ENCODE measurements at regions not wholly inside any gene's neighbourhood (a gene's known extent, or its start where the extent isn't known, plus 50 kb on each side); places are given as distances from the start of the nearest gene placed in this dataset.

DNA sequence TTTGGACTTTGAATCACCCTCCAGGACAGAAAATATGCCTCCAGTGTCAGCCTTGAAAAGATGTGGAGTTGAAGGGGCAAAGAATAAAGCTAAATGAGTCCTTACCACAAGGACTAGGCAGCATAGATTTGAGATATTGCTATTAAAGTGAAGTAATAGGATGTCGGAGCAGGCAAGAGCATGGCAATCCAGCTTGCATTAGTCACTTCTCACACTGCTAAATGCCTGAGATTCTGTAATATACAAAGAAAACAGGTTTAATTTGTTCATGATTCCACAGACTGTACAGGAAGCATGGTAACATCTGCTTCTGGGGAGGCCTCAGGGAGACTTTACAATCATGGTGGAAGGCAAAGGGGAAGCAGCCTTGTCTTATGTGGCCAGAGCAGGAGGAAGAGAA is 109.8 kb upstream of the PCDH7 start:
- Mint-ChIP-seq H3K4me1 (ENCODE audit: low read depth) (no peaks in the 10 kb centered on the region), H3K9me3 (ENCODE audit: insufficient read depth) (peaks cover 13% of the 10 kb centered on the region), H3K4me3 (no peak overlapping the region), H3K27me3 (ENCODE audit: low read depth) (no peaks in the 10 kb centered on the region), H3K27ac (no peak overlapping the region), H3K36me3 (ENCODE audit: low read depth) (no peaks in the 10 kb centered on the region)
- ChIA-PET CTCF (no interaction called here), POLR2A (no interaction called here)
- DNase-seq (no peak), ATAC-seq (no peak)

DNA sequence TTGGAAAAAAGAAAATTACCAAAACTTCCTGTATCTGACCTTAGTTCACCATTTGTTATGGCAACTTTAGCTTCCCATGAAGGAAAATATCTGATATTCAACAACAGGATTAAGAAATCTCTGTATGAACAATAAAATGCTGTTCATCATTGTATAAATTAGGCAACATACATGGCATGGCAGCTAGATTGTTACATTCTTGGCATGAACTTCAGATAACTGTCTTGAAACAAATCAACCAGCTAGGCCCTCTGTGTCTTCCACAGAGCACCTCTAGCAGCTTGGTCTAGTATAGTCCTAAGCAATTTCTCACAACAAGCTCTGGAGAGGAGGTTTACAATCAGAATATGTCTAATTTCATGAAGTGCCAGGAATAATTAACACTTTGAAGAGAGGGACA is 105.4 kb upstream of the PCDH7 start:
- Mint-ChIP-seq H3K36me3 (ENCODE audit: low read depth) (no peaks in the 10 kb centered on the region), H3K27me3 (ENCODE audit: low read depth) (no peaks in the 10 kb centered on the region), H3K4me1 (ENCODE audit: low read depth) (no peaks in the 10 kb centered on the region), H3K9me3 (ENCODE audit: insufficient read depth) (peaks cover 5% of the 10 kb centered on the region), H3K4me3 (no peak overlapping the region), H3K27ac (no peak overlapping the region)
- POLR2A ChIA-PET: no interaction called here
- ATAC-seq: no peak
- CTCF ChIA-PET: no interaction called here
- no peak for DNase-seq

DNA sequence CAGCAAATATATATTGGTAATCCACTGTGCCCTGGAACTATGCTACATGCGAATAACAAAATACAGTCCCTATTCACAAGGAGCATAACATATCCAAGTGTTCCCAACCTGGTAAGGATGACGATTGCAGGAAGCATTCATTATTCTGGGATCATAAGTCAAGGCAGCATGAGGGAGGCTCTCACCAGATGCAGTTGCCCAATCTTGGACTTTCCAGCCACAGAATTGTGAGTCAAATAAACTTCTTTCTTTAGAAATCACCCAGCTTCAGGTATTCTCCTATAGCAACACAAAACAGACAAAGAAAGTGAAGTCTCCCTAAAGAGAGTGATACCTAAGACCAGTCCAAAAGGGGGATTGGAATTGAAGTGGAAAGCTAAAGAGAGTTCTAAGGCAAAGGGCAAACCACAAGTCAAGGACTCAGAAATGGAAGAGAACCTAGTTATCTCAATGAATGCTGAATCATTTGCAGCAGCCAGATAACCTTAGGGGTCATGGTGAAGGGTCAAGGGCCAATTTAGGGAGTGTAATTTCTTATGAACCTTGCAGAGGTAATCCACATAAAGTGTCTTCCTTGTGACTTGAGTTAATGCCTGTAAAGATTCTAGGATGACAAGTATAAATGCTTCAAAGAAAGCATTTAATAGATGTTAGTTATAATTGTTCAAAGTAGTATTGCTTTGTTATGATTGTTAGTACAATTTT is 103.1 kb upstream of the PCDH7 start:
- no peaks in the 10 kb centered on the region for H3K27me3 Mint-ChIP-seq (ENCODE audit: low read depth)
- ChIA-PET POLR2A (no interaction called here), CTCF (no interaction called here)
- peaks cover 5% of the 10 kb centered on the region for H3K9me3 Mint-ChIP-seq (ENCODE audit: insufficient read depth)
- no peak for DNase-seq
- no peaks in the 10 kb centered on the region for H3K4me1 Mint-ChIP-seq (ENCODE audit: low read depth)
- no peak overlapping the region for H3K27ac Mint-ChIP-seq
- H3K36me3 Mint-ChIP-seq (ENCODE audit: low read depth): no peaks in the 10 kb centered on the region
- ATAC-seq: no peak
- no peak overlapping the region for H3K4me3 Mint-ChIP-seq

DNA sequence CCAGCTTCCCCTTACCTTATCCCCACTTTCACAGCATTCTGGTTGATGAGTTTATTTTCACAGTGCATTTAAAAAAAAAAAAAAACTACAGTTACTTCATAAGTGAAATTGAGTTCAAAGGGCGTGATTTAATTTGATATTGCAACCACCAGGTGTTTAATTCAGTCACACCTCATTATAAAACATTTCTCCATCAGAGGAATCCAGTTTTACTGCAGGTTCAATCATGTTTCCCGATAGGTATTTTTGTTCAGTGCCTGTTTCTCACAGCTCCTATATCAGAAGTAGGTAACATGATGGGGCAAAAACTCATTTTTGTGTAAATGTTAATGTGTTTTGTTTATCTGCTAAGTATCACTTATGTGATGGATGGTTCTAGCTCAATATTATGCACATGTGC is 102.3 kb upstream of the PCDH7 start:
- no peaks in the 10 kb centered on the region for H3K36me3 Mint-ChIP-seq (ENCODE audit: low read depth)
- DNase-seq: no peak
- H3K9me3 Mint-ChIP-seq (ENCODE audit: insufficient read depth): peaks cover 5% of the 10 kb centered on the region
- H3K27me3 Mint-ChIP-seq (ENCODE audit: low read depth): no peaks in the 10 kb centered on the region
- ATAC-seq: no peak
- H3K4me3 Mint-ChIP-seq: no peak overlapping the region
- ChIA-PET POLR2A (no interaction called here), CTCF (no interaction called here)
- no peak overlapping the region for H3K27ac Mint-ChIP-seq
- no peaks in the 10 kb centered on the region for H3K4me1 Mint-ChIP-seq (ENCODE audit: low read depth)

DNA sequence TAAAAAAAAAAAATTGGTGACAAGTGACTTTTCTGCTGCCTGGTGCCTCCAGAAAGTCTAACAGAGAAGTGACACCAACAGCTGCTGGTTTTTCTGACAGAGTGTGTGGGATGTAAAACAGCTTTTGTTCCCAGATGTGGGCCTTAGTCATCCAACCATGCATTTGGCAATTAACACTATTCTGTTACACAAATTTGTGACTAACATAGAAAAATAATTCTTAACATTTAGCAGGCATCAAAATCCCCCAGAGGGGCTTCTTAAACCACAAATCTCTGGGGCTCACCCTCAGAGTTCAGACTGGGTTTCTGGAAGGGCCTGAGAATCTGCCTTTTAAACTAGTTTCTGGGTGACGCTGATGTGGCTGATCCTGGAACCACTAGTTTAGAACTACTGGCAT is 100.5 kb upstream of the PCDH7 start:
- DNase-seq (no peak), ATAC-seq (no peak)
- no peaks in the 10 kb centered on the region for H3K36me3 Mint-ChIP-seq (ENCODE audit: low read depth)
- H3K4me1 Mint-ChIP-seq (ENCODE audit: low read depth): no peaks in the 10 kb centered on the region
- H3K27ac Mint-ChIP-seq: no peak overlapping the region
- POLR2A ChIA-PET: no interaction called here
- H3K9me3 Mint-ChIP-seq (ENCODE audit: insufficient read depth): no peaks in the 10 kb centered on the region
- H3K4me3 Mint-ChIP-seq: no peak overlapping the region
- no peaks in the 10 kb centered on the region for H3K27me3 Mint-ChIP-seq (ENCODE audit: low read depth)
- CTCF ChIA-PET: no interaction called here

DNA sequence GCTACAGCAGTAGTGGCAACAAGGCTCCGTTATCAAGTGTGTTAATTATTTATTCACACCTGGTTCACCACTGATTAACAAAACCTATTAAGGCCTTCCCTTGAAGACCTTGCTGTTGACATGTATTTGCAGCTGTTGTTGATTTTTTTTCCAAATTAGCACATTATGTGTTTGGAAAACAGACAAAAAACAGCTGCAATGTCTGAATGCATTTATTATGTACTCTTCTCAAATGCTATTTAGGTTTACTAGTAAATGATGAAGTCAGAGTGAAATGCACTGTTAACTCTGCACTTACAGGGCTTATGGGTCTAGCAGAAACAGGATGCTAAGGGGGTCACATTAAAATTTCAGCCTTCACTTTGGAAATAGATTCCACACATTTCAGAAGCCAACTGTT is 99.5 kb upstream of the PCDH7 start:
- ATAC-seq (no peak), DNase-seq (no peak)
- Mint-ChIP-seq H3K27ac (no peak overlapping the region), H3K27me3 (ENCODE audit: low read depth) (no peaks in the 10 kb centered on the region), H3K36me3 (ENCODE audit: low read depth) (no peaks in the 10 kb centered on the region), H3K4me3 (no peak overlapping the region), H3K4me1 (ENCODE audit: low read depth) (no peaks in the 10 kb centered on the region), H3K9me3 (ENCODE audit: insufficient read depth) (no peaks in the 10 kb centered on the region)
- ChIA-PET CTCF (no interaction called here), POLR2A (no interaction called here)

DNA sequence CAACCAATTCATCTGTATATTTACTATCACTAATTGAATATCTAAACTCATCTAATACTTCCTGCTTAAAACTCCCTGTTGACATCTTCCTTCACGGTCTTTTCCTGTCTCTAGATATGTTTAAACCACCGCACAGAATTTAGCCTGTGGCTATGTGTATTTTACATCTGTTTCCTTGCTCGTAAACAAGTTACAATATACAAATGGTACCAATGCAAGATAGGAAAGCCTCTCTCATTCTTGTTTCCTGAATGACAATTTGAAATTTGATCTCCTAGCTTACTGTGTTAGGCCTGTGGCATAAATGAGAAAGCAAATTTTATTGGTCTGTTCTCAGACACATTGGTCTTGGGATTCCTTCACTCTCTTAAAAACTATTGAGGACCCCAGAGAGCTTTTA is 89.7 kb upstream of the PCDH7 start:
- Mint-ChIP-seq H3K27me3 (ENCODE audit: low read depth) (no peaks in the 10 kb centered on the region), H3K4me1 (ENCODE audit: low read depth) (no peaks in the 10 kb centered on the region), H3K36me3 (ENCODE audit: low read depth) (no peaks in the 10 kb centered on the region), H3K4me3 (no peak overlapping the region), H3K27ac (no peak overlapping the region), H3K9me3 (ENCODE audit: insufficient read depth) (peaks cover 5% of the 10 kb centered on the region)
- ChIA-PET CTCF (no interaction called here), POLR2A (no interaction called here)
- ATAC-seq (no peak), DNase-seq (no peak)

DNA sequence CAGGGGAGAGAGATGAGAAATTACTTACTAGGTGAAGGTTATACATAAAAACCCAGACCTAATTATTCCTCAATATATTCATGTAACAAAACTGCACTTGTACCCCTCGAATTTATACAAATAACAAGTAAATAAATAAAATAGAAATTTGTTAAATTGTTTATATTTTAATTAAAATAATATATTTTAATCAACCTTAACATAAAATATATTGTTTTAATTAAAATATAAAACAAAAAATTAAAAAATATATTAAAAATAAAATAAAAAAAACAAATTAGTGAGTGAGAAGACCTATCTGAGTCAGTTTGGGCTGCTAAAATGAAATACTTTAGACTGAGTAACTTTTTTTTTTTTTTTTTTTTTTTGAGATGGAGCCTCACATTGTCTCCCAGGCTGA is 87.4 kb upstream of the PCDH7 start:
- Mint-ChIP-seq H3K4me3 (no peak overlapping the region), H3K36me3 (ENCODE audit: low read depth) (no peaks in the 10 kb centered on the region), H3K9me3 (ENCODE audit: insufficient read depth) (peaks cover 5% of the 10 kb centered on the region), H3K27me3 (ENCODE audit: low read depth) (no peaks in the 10 kb centered on the region), H3K27ac (no peak overlapping the region), H3K4me1 (ENCODE audit: low read depth) (no peaks in the 10 kb centered on the region)
- POLR2A ChIA-PET: no interaction called here
- CTCF ChIA-PET: no interaction called here
- ATAC-seq (no peak), DNase-seq (no peak)

DNA sequence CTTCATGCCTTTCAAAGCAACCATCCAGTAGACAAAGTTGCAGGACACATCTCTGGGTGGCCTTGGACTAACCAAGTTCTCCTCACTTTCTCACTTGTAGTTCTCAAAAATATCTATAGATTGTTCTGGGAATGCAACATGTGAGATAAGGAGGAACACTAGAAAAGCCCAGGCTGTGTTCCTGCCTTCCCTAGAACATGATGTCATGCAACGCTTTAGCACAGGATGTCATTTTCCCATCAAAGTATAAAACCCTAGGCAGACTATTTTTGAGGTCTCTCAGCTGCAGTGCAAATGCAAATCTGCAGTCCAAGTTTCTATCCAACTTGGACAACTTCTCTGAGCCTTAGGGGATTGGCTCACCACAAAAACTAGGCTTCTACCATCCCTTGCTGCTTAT is 78.8 kb upstream of the PCDH7 start:
- no peaks in the 10 kb centered on the region for H3K36me3 Mint-ChIP-seq (ENCODE audit: low read depth)
- no peak overlapping the region for H3K27ac Mint-ChIP-seq
- no peaks in the 10 kb centered on the region for H3K4me1 Mint-ChIP-seq (ENCODE audit: low read depth)
- no peak for DNase-seq
- no peaks in the 10 kb centered on the region for H3K27me3 Mint-ChIP-seq (ENCODE audit: low read depth)
- ATAC-seq: no peak
- ChIA-PET CTCF (no interaction called here), POLR2A (no interaction called here)
- peaks cover 7% of the 10 kb centered on the region for H3K9me3 Mint-ChIP-seq (ENCODE audit: insufficient read depth)
- no peak overlapping the region for H3K4me3 Mint-ChIP-seq

DNA sequence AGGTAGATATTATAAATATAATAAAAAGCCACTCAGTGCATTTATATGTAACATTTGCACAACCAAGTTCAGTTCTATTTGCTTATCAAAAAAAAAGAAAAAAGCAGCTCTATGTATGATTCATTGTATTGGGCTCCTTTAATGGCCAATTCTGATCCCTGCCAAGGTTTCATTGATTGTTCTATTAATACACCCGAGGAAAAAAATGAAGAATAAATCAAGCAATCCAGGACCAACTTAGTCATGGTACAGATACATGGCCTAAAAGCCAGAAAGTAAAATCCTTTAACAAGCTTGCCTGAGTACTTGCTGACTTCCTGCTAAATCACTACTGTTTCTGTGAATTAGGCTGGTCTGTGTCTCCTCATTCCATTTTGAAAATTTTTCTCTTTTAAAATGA is 77.6 kb upstream of the PCDH7 start:
- CTCF ChIA-PET: no interaction called here
- POLR2A ChIA-PET: no interaction called here
- DNase-seq (no peak), ATAC-seq (no peak)
- no peaks in the 10 kb centered on the region for H3K27me3 Mint-ChIP-seq (ENCODE audit: low read depth)
- no peak overlapping the region for H3K27ac Mint-ChIP-seq
- no peak overlapping the region for H3K4me3 Mint-ChIP-seq
- no peaks in the 10 kb centered on the region for H3K36me3 Mint-ChIP-seq (ENCODE audit: low read depth)
- H3K9me3 Mint-ChIP-seq (ENCODE audit: insufficient read depth): peaks cover 7% of the 10 kb centered on the region
- H3K4me1 Mint-ChIP-seq (ENCODE audit: low read depth): no peaks in the 10 kb centered on the region

DNA sequence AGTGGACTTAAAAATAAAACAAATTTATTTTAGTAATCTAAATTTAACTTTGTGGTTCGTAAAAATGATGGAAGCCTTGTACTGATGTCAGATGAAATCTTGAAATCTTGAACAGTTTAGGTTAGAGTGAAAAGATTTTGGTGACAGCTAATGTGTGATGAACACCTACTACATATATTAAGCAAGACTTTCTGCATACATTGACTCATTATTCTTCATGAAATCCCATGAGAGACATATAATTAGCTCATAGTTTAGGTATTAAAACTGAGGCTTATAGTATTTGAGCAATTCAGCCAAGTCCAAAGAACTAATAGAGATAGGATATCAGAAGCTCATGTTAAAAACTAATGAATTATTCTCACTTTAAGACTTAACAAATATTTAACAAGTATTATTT is 66.9 kb upstream of the PCDH7 start:
- H3K9me3 Mint-ChIP-seq (ENCODE audit: insufficient read depth): no peaks in the 10 kb centered on the region
- no peaks in the 10 kb centered on the region for H3K4me1 Mint-ChIP-seq (ENCODE audit: low read depth)
- ChIA-PET POLR2A (no interaction called here), CTCF (no interaction called here)
- H3K36me3 Mint-ChIP-seq (ENCODE audit: low read depth): no peaks in the 10 kb centered on the region
- H3K4me3 Mint-ChIP-seq: no peak overlapping the region
- no peaks in the 10 kb centered on the region for H3K27me3 Mint-ChIP-seq (ENCODE audit: low read depth)
- DNase-seq: no peak
- no peak for ATAC-seq
- H3K27ac Mint-ChIP-seq: no peak overlapping the region

DNA sequence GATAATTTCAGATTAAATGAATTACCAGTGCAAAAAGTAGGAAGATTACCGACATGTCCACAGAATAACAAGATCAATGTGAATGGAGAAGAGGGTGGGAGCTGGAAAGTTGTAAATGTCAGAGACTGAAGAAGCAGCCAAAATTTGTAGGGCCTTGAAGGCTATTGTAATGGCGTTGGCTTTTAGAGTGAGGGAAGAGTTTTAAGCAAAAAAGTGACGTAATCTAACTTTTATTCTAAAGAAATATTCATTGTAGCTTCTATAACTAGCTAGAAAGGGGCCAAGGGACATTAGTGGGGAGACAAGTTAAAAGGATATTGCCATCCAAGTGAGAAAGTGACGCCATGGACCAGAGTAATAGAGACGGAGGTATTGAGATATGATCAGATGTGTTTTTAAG is 63.3 kb upstream of the PCDH7 start:
- H3K36me3 Mint-ChIP-seq (ENCODE audit: low read depth): no peaks in the 10 kb centered on the region
- ChIA-PET POLR2A (no interaction called here), CTCF (interaction anchor here (0.7 kb wide), 1 partner anchor 71 kb away, joined by 4 read pairs; no protein-coding TSS in a partner anchor)
- H3K9me3 Mint-ChIP-seq (ENCODE audit: insufficient read depth): peaks cover 3% of the 10 kb centered on the region
- ATAC-seq: no peak
- H3K27ac Mint-ChIP-seq: no peak overlapping the region
- no peaks in the 10 kb centered on the region for H3K4me1 Mint-ChIP-seq (ENCODE audit: low read depth)
- H3K4me3 Mint-ChIP-seq: no peak overlapping the region
- H3K27me3 Mint-ChIP-seq (ENCODE audit: low read depth): no peaks in the 10 kb centered on the region
- no peak for DNase-seq

DNA sequence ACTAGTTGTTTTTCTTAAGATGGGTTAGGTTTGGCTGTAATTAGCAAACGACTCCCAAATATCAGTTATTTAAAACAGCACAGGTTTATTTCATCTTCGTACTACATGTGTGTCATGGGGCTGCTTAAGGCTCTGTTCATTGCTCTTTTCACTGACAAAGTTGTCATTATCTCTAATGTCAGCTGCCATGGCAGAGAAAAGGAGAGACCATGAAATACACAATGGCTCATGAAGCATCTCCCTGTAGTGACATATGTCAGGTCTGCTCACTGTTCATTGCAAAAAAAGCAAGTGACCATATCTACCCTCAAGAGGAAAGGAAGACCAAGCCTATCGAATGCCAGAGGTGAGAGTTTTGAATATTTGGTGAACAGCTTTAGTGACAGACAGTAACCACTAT is 52.2 kb upstream of the PCDH7 start:
- ChIA-PET POLR2A (no interaction called here), CTCF (no interaction called here)
- ATAC-seq (no peak), DNase-seq (no peak)
- Mint-ChIP-seq H3K4me1 (ENCODE audit: low read depth) (no peaks in the 10 kb centered on the region), H3K27ac (no peak overlapping the region), H3K9me3 (ENCODE audit: insufficient read depth) (no peaks in the 10 kb centered on the region), H3K4me3 (no peak overlapping the region), H3K36me3 (ENCODE audit: low read depth) (no peaks in the 10 kb centered on the region), H3K27me3 (ENCODE audit: low read depth) (no peaks in the 10 kb centered on the region)
